GM10248 (cell line): ENCODE measurements at regions not wholly inside any gene's neighbourhood (a gene's known extent, or its start where the extent isn't known, plus 50 kb on each side); places are given as distances from the start of the nearest gene placed in this dataset.

Experiments
- CTCF ChIA-PET: fragments of 300-600 bp; sonication (Branson Sonifier 250); formaldehyde crosslinking; extraction: SDS; loops from one replicate; lab custom pipeline; 2021; ENCODE audit warnings: antibody characterized with exemption; lab: Yijun Ruan, JAX
- POLR2A ChIA-PET: fragments of 350-650 bp; sonication (Branson Sonifier 250); formaldehyde crosslinking; extraction: SDS; loops from one replicate; lab custom pipeline; 2020; ENCODE audit warnings: antibody characterized with exemption; lab: Yijun Ruan, JAX
- DNase-seq: peaks from one replicate; pipeline ENCODE4 v3.0.0; 2012; ENCODE audit errors: extremely low spot score
- TF ChIP-seq, protein P1 (sequence below): IDR thresholded peaks from 2 replicates; pipeline ENCODE4 v1.5.1; 2012; ENCODE audit warnings: mild to moderate bottlenecking, low read depth; ENCODE audit errors: extremely low read depth, missing control alignments, control extremely low read depth

DNA sequence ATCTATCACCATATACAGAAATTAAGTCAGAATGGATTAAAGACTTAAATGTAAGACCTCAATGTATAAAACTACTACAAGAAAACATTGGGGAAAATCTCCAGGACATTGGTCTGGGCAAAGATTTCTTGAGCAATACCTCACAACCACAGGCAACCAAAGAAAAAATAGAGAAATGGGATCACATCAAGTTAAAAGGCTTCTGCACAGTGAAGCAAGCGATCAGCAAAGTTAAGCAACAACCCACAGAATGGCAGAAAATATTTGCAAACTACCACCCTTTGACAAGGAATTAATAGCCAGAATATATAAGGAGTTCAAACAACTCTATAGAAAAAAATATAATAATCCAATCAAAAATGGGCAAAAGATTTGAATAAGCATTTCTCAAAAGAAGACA, 236.9 kb upstream of the EMCN start:
- CTCF ChIA-PET: no interaction called here
- TF ChIP-seq, protein P1, sequence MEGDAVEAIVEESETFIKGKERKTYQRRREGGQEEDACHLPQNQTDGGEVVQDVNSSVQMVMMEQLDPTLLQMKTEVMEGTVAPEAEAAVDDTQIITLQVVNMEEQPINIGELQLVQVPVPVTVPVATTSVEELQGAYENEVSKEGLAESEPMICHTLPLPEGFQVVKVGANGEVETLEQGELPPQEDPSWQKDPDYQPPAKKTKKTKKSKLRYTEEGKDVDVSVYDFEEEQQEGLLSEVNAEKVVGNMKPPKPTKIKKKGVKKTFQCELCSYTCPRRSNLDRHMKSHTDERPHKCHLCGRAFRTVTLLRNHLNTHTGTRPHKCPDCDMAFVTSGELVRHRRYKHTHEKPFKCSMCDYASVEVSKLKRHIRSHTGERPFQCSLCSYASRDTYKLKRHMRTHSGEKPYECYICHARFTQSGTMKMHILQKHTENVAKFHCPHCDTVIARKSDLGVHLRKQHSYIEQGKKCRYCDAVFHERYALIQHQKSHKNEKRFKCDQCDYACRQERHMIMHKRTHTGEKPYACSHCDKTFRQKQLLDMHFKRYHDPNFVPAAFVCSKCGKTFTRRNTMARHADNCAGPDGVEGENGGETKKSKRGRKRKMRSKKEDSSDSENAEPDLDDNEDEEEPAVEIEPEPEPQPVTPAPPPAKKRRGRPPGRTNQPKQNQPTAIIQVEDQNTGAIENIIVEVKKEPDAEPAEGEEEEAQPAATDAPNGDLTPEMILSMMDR: no peak
- POLR2A ChIA-PET: no interaction called here
- DNase-seq: no peak

DNA sequence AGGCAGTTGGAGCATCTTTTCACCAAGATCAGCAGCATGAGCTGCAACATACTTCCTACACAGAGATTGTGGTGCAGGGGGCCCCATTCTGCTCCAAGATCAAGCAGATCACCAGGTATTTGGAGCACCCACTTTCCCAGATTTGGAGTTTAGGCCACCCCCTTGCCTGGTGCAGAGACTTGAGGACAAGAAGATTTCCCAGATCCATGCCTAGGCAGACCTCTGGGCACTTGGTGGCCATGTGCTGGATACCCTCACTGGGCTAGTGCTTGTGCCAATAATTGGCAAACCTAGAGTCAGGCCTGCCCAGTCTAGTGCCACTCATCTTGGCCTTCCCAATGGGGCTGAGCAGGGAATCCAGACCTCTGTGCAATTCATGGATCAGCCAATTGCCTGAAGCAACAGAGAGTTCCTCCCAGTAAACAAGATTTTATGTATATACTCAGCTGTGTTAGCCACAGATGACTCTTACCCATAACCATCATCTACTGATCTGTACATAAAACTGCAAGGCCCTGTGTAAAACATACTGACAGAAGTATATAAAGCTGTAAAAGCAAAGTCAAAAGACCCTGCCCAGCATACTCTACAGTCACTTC, 228.4 kb upstream of the EMCN start:
- TF ChIP-seq, protein P1: no peak
- ChIA-PET CTCF (interaction anchor here (1.2 kb wide), 1 partner anchor 14 kb away, joined by 4 read pairs; no protein-coding TSS in a partner anchor), POLR2A (no interaction called here)
- DNase-seq: no peak

GRCh38 chr4:100742045-100742444, 224.2 kb upstream of the EMCN start:
- ChIA-PET POLR2A (no interaction called here), CTCF (no interaction called here)
- no peak for DNase-seq
- TF ChIP-seq, protein P1: no peak

DNA sequence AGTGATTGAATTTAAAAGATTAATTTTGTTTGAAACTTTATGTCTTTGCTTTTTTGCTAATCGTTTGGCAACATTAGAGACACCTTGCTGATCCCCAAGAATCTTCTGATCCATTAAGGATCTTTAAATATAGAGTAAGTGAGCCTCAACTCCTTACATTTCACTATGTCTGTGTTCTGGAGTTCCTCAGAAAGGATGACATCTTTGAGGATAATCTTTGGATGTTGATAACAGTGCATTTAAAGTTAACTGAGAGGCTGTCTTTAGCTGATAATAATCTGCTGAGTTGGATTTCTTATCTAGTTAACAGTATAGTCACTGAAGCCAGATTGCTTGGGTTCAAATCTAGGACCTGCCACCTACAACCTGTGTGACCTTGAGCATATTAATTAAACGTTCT, 221.6 kb upstream of the EMCN start:
- TF ChIP-seq, protein P1: no peak
- no peak for DNase-seq
- ChIA-PET POLR2A (no interaction called here), CTCF (no interaction called here)

DNA sequence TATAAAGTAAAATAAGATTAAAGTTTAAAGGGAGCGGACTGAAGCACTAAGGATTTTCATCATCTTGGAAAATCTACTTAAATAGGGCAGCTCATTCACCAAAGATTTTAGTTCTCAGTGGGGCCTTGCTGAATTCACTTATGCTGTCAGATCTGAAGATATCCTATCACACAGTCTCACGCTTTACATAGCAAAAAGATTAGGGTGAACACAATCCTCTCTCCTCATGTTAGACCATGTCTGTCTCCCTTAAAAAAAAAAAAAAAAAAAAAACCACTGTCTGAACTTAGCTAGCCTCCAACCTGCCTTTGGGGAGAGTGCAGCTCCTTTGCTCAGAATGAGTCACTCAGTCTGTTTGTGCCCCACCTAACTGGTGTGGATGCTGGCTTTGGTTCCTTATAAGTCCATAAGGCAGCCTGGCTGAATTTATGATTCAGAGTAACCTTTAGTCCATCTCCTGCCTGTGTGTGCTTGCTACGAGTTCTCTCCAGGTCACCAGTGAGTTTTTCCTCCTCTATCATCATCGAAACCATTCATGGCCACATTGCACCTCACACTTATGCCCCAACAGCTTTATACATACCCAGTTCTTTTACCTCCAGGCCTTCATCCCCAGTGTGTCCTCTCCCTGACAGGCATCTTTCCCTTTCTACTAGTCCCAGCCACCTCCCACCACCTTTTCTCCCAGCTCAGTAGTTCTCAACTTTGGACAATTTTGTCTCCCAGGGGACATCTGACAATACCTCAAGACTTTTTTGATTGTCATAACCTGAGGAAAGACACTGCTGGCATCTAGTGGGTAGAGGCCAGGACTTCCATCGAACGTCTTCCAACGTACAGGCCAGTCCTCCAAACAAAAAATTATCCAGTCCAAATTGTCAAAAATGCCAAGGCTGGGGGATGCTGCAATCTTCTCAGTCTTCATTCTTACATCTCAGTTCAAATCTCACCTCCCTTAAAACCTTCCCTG, 220.7 kb upstream of the EMCN start:
- POLR2A ChIA-PET: interaction anchor here (0.6 kb wide), 1 partner anchor 790 kb away, joined by 5 read pairs; no protein-coding TSS in a partner anchor
- TF ChIP-seq, protein P1: no peak
- CTCF ChIA-PET: interaction anchor here (1.0 to 2.0 kb wide), 3 partner anchors 9 to 13 kb away, joined by 3 to 7 read pairs (median 4); no protein-coding TSS in a partner anchor
- DNase-seq: no peak

DNA sequence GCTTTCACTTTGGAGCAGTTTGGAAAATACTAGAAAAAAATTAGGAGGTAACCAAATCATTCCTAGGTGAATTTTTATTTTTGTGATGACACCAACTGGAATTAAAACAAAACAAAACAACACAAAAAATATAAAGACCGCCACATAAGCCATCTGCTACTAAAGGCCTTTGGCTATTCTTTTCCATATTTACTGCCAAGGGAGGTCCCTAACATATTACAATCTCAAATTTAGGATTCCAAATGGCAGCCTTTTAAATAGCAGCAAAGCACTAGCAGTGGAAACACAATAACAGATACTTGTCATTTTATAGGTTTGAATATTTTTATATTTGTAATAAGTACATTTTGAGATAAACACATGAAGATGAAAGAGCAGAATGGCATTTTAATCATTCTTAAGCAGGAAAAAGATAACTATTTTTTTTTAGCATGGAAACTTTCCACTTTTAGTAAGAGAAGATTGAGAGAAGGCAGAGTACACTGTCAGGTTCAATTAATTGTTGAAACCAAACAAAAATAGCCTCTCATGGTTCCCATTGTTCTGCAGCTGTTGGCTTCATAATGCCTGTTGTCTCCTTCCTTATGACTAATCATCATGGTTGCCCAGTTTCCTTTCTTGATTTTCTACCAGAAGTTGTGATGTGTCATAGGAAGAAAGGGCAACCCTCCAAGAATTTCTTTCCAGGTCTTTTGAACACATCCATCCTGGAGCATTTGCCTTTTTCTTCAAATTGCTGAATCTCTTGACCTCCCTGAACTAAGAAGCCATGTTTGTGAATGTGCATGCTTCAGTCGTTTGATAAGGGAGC, 219.0 kb upstream of the EMCN start:
- ChIA-PET CTCF (interaction anchor here (1.0 to 2.0 kb wide), 3 partner anchors 11 to 39 kb away, joined by 3 to 7 read pairs (median 3); no protein-coding TSS in a partner anchor), POLR2A (no interaction called here)
- TF ChIP-seq, protein P1: no peak
- DNase-seq: no peak
